Tibial nerve (tissue), 4 donors: ENCODE measurements at regions not wholly inside any gene's neighbourhood (a gene's known extent, or its start where the extent isn't known, plus 50 kb on each side); places are given as distances from the start of the nearest gene placed in this dataset.

Experiments used
- CTCF ChIP-seq, 5 experiments: fragments of 200-600 bp in 3 of 5; fragments of 450-650 bp in 2 of 5; sonication (generic) in 3 of 5; IDR thresholded peaks; one replicate each; pipeline ENCODE4 v1.5.1; 2016 to 2019; ENCODE audit warnings: antibody characterized with exemption in 5 of 5, mild to moderate bottlenecking in 3 of 5, moderate library complexity in 2 of 5
- EP300 ChIP-seq, 2 donors: sonication (generic); formaldehyde crosslinking; IDR thresholded peaks; one replicate each; pipeline ENCODE4 v1.6.1; 2017; ENCODE audit warnings: antibody characterized with exemption in 2 of 2, mild to moderate bottlenecking in 1 of 2
- POLR2A ChIP-seq, 2 donors: fragments of 450-650 bp; IDR thresholded peaks; one replicate each; pipeline ENCODE4 v1.6.1; 2017; ENCODE audit warnings: antibody characterized with exemption in 2 of 2, mild to moderate bottlenecking in 2 of 2, moderate library complexity in 2 of 2

GRCh38 chr20:60632391-60633262 is 619.4 kb upstream of the CDH4 start:
- TF ChIP-seq CTCF (IDR thresholded peaks at IDR 0.05), result no peak
- no peak for TF ChIP-seq POLR2A (IDR thresholded peaks at IDR 0.05)
- peak; percentile 14 to 87 for TF ChIP-seq EP300 (IDR thresholded peaks at IDR 0.05)
